B cell (primary cell): ENCODE measurements at regions not wholly inside any gene's neighbourhood (a gene's known extent, or its start where the extent isn't known, plus 50 kb on each side); places are given as distances from the start of the nearest gene placed in this dataset.

ENCODE experiments used
- EZH2 ChIP-seq: IDR thresholded peaks from 2 replicates; pipeline ENCODE4 v1.6.1; 2012; ENCODE audit warnings: borderline replicate concordance, low read depth, mild to moderate bottlenecking, moderate library complexity, low read length; ENCODE audit not compliant: insufficient read depth, poor library complexity, severe bottlenecking
- TF ChIP-seq, protein P1 (sequence below): fragments of 200-600 bp; IDR thresholded peaks from one replicate; pipeline ENCODE4 v1.8.0; 2022; ENCODE audit warnings: antibody characterized with exemption, mild to moderate bottlenecking

DNA sequence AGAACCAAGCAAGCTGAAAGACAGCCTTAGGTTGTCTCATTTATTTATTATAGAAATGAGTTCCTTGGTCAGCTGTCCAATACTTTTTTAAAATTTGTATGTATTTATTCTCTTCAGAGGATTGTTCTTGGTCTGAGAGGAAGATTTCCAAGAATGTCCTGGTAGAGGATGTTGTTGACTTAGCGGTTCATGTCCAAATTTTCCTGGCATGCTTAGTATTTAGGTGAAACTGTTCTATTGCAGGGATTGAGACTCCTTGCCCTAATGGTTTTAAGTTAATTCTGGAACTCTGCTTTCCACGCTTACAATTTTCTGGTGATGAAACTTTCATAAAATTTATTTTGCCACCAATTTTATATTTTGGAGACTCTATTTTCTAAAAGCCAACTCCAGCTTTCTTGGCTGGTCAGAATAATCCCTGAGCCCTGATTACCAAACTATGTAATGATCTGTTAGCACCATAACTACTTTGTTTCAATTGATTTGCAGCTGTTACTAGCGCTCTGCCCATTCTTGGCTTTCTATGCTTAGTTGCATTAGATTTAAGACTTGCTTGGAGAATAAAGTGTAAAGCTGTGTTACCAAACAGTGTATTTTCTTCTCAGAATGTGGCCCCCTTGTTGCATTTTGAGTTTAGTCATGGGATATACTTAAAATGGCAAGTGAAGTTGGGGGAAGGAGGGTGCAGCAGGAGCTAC lies 1868.8 kb upstream of the CELF4 start:
- TF ChIP-seq, protein P1, sequence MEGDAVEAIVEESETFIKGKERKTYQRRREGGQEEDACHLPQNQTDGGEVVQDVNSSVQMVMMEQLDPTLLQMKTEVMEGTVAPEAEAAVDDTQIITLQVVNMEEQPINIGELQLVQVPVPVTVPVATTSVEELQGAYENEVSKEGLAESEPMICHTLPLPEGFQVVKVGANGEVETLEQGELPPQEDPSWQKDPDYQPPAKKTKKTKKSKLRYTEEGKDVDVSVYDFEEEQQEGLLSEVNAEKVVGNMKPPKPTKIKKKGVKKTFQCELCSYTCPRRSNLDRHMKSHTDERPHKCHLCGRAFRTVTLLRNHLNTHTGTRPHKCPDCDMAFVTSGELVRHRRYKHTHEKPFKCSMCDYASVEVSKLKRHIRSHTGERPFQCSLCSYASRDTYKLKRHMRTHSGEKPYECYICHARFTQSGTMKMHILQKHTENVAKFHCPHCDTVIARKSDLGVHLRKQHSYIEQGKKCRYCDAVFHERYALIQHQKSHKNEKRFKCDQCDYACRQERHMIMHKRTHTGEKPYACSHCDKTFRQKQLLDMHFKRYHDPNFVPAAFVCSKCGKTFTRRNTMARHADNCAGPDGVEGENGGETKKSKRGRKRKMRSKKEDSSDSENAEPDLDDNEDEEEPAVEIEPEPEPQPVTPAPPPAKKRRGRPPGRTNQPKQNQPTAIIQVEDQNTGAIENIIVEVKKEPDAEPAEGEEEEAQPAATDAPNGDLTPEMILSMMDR, result no peak
- TF ChIP-seq EZH2, result no peak
